Fibroblast of villous mesenchyme (primary cell): ENCODE measurements at regions not wholly inside any gene's neighbourhood (a gene's known extent, or its start where the extent isn't known, plus 50 kb on each side); places are given as distances from the start of the nearest gene placed in this dataset.

Source experiments
- DNase-seq: peaks from one replicate; pipeline ENCODE4 v3.0.0-alpha.2; 2010; ENCODE audit warnings: low read depth
- H3K4me3 ChIP-seq: 2 replicates; pipeline ENCODE4 v1.5.1; 2011; ENCODE audit warnings: low read depth, mild to moderate bottlenecking, low read length
- CTCF ChIP-seq: IDR thresholded peaks from 2 replicates; pipeline ENCODE4 v1.5.1; 2012; ENCODE audit warnings: low read depth, mild to moderate bottlenecking, low read length; ENCODE audit not compliant: insufficient read depth

GRCh38 chr4:19508442-19508841 lies 743.3 kb upstream of the SLIT2 start:
- TF ChIP-seq CTCF: no peak
- no peak for DNase-seq
- H3K4me3 ChIP-seq: no peak overlapping the region

- DNase-seq: no peak
- no peak for TF ChIP-seq CTCF
- H3K4me3 ChIP-seq: no peak overlapping the region
Measured at GRCh38 chr4:19497705-19498104, 754.0 kb upstream of the SLIT2 start.

GRCh38 chr4:19496756-19497155 lies 754.9 kb upstream of the SLIT2 start:
- peak; percentile 29 for DNase-seq
- H3K4me3 ChIP-seq: no peak overlapping the region
- no peak for TF ChIP-seq CTCF

- no peak for DNase-seq
- no peak for TF ChIP-seq CTCF
- no peak overlapping the region for H3K4me3 ChIP-seq
Measured at GRCh38 chr4:19494961-19495360, 756.7 kb upstream of the SLIT2 start.

- TF ChIP-seq CTCF: no peak
- no peak overlapping the region for H3K4me3 ChIP-seq
- peak; percentile 42 for DNase-seq
Measured at GRCh38 chr4:19492606-19493005, 759.1 kb upstream of the SLIT2 start.

- no peak for DNase-seq
- peak; percentile 9 for TF ChIP-seq CTCF
- H3K4me3 ChIP-seq: no peak overlapping the region
Measured at GRCh38 chr4:19486400-19486799, 765.3 kb upstream of the SLIT2 start.

- no peak overlapping the region for H3K4me3 ChIP-seq
- no peak for TF ChIP-seq CTCF
- DNase-seq: peak; percentile 30
Measured at GRCh38 chr4:19478791-19479190, 772.9 kb upstream of the SLIT2 start.
